H7 (cell line): ENCODE measurements at regions not wholly inside any gene's neighbourhood (a gene's known extent, or its start where the extent isn't known, plus 50 kb on each side); places are given as distances from the start of the nearest gene placed in this dataset.
A peak's percentile ranks its signal among the peaks of the same experiment; 100 is the strongest.

ENCODE experiments used
- DNase-seq: peaks from one replicate; pipeline ENCODE4 v3.0.0; 2012
- H3K27me3 ChIP-seq: 2 replicates; pipeline ENCODE4 v1.6.0; 2011; ENCODE audit warnings: mild to moderate bottlenecking, low read length; ENCODE audit not compliant: control insufficient read depth, insufficient read depth
- H3K36me3 ChIP-seq: replicated peaks from 2 replicates; pipeline ENCODE4 v1.5.1; 2011; ENCODE audit warnings: low read length; ENCODE audit not compliant: control insufficient read depth, insufficient read depth
- H3K4me3 ChIP-seq: 2 replicates; pipeline ENCODE4 v1.5.1; 2011; ENCODE audit warnings: low read depth, mild to moderate bottlenecking, control low read depth, low read length, moderate library complexity; ENCODE audit not compliant: insufficient read depth

DNA sequence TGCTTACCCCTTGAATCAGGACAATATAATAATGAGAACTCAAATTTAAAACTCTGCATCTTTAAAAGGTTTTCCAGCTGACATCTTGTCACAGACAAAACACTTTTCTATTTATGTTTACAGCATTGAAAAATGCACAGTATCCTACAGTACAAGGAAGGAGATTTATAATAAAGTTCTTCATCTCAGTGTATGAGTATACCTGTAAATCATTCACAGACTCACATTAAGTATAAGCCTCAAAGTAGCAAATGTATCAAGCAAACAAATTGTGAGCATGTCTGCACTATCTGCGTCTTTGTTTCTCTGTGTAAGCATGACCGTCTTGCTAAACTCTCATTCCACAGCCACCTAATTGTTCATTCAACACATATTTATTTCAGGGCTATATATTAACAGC, 52.8 kb downstream of the PPP1R2C start:
- H3K4me3 ChIP-seq: no peak overlapping the region
- no peaks in the 10 kb centered on the region for H3K36me3 ChIP-seq
- DNase-seq: no peak
- H3K27me3 ChIP-seq: no peaks in the 10 kb centered on the region

DNA sequence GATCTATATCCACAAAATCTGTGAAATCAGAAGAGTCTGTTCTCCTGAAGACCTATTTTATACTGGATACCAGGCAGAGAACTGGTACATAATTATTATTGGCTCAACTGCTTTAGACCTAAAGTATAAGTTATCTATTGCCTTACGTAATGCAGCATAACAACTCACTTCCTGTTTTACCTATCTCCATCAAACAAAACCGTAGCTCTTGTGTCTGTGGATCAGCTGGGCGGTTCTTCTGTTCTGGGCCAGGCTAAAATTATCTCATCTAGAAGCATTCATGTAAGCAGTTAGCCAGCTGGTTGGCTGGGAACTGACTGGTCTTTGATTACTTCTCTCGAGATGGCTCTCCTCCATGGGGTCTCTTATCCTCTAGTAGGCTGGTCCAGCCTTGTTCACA, 57.8 kb downstream of the PPP1R2C start:
- Histone ChIP-seq H3K4me3 (no peak overlapping the region), H3K27me3 (no peaks in the 10 kb centered on the region), H3K36me3 (no peaks in the 10 kb centered on the region)
- no peak for DNase-seq

GRCh38 chrX:42715701-42716262, 62.2 kb downstream of the PPP1R2C start:
- no peak for DNase-seq
- no peaks in the 10 kb centered on the region for H3K36me3 ChIP-seq
- no peak overlapping the region for H3K4me3 ChIP-seq
- no peaks in the 10 kb centered on the region for H3K27me3 ChIP-seq

- Histone ChIP-seq H3K27me3 (no peaks in the 10 kb centered on the region), H3K4me3 (no peak overlapping the region), H3K36me3 (no peaks in the 10 kb centered on the region)
- peak; percentile 64 for DNase-seq
Measured at GRCh38 chrX:42714981-42715700, 62.8 kb downstream of the PPP1R2C start.

- Histone ChIP-seq H3K4me3 (no peak overlapping the region), H3K27me3 (no peaks in the 10 kb centered on the region), H3K36me3 (no peaks in the 10 kb centered on the region)
- no peak for DNase-seq
Measured at GRCh38 chrX:42710452-42710851, 67.5 kb downstream of the PPP1R2C start.

DNA sequence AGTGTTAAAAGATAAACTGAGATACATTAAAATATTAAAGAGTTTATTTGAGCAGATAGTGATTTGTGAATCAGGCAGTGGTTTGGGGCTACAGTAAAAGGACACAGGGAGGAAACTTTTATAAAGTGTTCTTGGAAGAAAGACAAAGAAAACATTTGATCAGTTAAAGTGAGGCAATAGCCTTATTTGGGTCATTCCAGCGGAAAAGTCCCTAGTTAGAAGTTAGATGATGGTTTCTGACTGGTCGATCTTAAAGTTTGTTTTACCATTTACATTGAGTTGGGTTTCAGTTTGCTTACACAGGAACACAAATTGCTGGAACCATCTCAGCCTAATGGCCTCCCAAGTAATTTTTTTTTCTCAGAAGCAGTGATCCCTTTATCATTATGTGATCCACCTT, 69.7 kb downstream of the PPP1R2C start:
- Histone ChIP-seq H3K27me3 (no peaks in the 10 kb centered on the region), H3K4me3 (no peak overlapping the region), H3K36me3 (no peaks in the 10 kb centered on the region)
- DNase-seq: no peak

DNA sequence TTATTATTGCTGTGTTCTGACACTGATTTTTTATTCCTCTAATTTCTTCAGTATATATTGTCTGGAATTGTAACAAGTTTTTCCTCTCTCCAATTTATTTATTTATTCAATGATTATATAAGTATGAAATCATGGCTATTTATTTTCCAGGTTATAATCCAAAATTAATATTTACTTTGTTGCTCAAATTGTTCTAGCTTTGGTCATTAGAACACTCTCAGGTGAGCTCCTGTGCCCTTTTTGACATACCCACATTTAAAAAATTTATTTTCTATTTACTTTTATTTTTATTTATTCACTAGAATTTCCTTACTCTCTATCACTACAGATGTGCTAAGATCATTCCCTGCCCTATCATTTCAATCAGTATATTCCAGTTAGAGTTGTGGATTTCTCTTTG, 70.2 kb downstream of the PPP1R2C start:
- H3K27me3 ChIP-seq: no peaks in the 10 kb centered on the region
- DNase-seq: no peak
- no peaks in the 10 kb centered on the region for H3K36me3 ChIP-seq
- no peak overlapping the region for H3K4me3 ChIP-seq

DNA sequence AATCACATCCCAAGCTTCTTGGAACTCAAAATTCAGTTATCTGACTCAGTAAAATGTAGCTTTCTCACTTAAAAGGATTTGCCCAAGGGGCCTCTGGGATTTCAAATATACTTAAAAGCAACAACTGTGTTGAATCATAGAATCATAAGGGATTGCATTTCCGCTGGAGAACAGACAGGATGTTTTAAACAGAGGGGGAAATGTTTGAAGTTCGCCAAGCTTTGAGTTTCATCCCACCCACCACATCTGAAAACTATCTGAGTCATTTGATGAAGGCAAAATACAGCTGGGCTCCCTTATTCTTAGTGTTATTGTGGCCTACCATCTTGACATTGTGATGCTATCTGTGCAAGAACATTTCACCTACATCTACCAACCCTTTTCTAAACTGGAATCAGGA, 73.5 kb downstream of the PPP1R2C start:
- H3K4me3 ChIP-seq: no peak overlapping the region
- H3K27me3 ChIP-seq: no peaks in the 10 kb centered on the region
- DNase-seq: no peak
- H3K36me3 ChIP-seq: no peaks in the 10 kb centered on the region

- no peak for DNase-seq
- Histone ChIP-seq H3K27me3 (no peaks in the 10 kb centered on the region), H3K4me3 (no peak overlapping the region), H3K36me3 (no peaks in the 10 kb centered on the region)
Measured at GRCh38 chrX:42697544-42697943, 80.4 kb downstream of the PPP1R2C start.

GRCh38 chrX:42696536-42697124, 81.3 kb downstream of the PPP1R2C start:
- Histone ChIP-seq H3K36me3 (no peaks in the 10 kb centered on the region), H3K27me3 (no peaks in the 10 kb centered on the region), H3K4me3 (no peak overlapping the region)
- DNase-seq: no peak

GRCh38 chrX:42695800-42696358, 82.1 kb downstream of the PPP1R2C start:
- no peak for DNase-seq
- no peaks in the 10 kb centered on the region for H3K27me3 ChIP-seq
- no peak overlapping the region for H3K4me3 ChIP-seq
- no peaks in the 10 kb centered on the region for H3K36me3 ChIP-seq

GRCh38 chrX:42694260-42694815, 83.6 kb downstream of the PPP1R2C start:
- Histone ChIP-seq H3K36me3 (no peaks in the 10 kb centered on the region), H3K27me3 (no peaks in the 10 kb centered on the region), H3K4me3 (no peak overlapping the region)
- DNase-seq: no peak

DNA sequence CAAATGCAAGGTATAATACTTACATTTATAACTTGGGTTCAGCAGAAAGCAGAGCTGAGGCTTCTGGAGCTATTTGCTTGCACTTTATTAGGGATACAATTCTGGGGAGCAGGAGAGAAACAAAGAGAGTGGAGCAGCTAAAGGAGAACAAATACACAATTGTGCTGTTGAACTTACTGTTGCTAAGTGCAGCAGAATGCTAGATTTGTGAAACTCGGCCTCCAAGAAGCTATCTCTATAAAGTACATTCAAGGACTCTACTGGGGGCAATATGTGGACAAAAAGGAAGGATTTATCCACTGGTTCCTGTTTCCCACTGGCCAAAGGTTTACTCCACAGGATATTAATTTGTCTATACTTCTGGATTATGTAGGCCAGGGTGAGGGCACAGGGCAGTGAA, 86.8 kb downstream of the PPP1R2C start:
- Histone ChIP-seq H3K27me3 (no peaks in the 10 kb centered on the region), H3K36me3 (no peaks in the 10 kb centered on the region), H3K4me3 (no peak overlapping the region)
- no peak for DNase-seq

GRCh38 chrX:42686706-42687105, 91.3 kb downstream of the PPP1R2C start:
- DNase-seq: no peak
- H3K36me3 ChIP-seq: no peaks in the 10 kb centered on the region
- no peak overlapping the region for H3K4me3 ChIP-seq
- no peaks in the 10 kb centered on the region for H3K27me3 ChIP-seq

DNA sequence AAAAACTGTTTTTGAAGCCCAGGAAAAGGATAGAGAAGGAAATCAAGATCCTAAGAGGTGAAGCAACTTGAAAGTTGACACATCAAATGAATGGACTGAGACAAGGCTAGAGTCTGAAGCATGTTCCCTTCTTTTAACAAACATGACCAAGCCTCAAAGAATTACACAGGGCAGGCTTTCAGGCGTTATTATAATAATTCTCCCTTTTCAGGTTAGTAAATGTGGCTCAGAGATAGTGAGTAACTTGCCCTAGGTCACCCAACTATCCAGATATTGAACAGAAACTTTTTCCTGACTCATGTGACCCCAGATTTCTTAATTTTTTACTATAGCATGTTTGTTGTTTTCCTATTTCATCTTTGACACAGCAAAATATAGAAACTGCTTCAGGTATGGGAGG, 91.7 kb downstream of the PPP1R2C start:
- Histone ChIP-seq H3K27me3 (no peaks in the 10 kb centered on the region), H3K4me3 (no peak overlapping the region), H3K36me3 (no peaks in the 10 kb centered on the region)
- DNase-seq: no peak
